ENCODE measurements at regions not wholly inside any gene's neighbourhood (a gene's known extent, or its start where the extent isn't known, plus 50 kb on each side); places are given as distances from the start of the nearest gene placed in this dataset.

DNA sequence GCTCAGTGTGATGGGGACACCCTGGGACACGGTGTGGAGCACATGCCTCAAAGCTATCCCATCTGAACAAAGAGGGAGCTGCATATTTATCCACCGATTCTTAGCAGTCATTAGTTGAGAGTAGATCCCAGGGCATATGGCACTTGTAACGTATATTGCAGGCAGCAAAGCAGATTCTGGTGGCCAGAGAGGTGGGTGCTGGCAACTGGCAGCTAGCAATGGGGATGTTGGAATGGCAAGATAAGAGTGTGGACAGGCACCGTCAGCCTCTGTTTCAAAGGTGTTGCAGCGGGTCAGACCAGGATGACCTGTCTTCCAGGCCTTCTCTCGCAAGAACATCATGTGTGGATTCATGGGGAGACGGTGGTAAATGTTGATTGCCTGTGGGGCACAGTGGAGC, 54.0 kb upstream of the ADRA1D start:
- no peak for TF ChIP-seq POLR2A (IDR thresholded peaks at IDR 0.05)
- TF ChIP-seq, protein P1, sequence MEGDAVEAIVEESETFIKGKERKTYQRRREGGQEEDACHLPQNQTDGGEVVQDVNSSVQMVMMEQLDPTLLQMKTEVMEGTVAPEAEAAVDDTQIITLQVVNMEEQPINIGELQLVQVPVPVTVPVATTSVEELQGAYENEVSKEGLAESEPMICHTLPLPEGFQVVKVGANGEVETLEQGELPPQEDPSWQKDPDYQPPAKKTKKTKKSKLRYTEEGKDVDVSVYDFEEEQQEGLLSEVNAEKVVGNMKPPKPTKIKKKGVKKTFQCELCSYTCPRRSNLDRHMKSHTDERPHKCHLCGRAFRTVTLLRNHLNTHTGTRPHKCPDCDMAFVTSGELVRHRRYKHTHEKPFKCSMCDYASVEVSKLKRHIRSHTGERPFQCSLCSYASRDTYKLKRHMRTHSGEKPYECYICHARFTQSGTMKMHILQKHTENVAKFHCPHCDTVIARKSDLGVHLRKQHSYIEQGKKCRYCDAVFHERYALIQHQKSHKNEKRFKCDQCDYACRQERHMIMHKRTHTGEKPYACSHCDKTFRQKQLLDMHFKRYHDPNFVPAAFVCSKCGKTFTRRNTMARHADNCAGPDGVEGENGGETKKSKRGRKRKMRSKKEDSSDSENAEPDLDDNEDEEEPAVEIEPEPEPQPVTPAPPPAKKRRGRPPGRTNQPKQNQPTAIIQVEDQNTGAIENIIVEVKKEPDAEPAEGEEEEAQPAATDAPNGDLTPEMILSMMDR (IDR thresholded peaks at IDR 0.05), result no peak

All from lower leg skin (tissue), 3 donors.